WERI-Rb-1 (cell line): ENCODE measurements at regions not wholly inside any gene's neighbourhood (a gene's known extent, or its start where the extent isn't known, plus 50 kb on each side); places are given as distances from the start of the nearest gene placed in this dataset.

Experiments
- DNase-seq: peaks from one replicate; pipeline ENCODE4 v3.0.0-alpha.2; 2020
- H3K27ac ChIP-seq: fragments of 250-450 bp; sonication (Bioruptor Pico); 2 replicates; pipeline ENCODE4 v1.5.1; 2020; ENCODE audit warnings: mild to moderate bottlenecking, moderate library complexity
- H3K27me3 ChIP-seq: fragments of 250-450 bp; sonication (Bioruptor Pico); 2 replicates; pipeline ENCODE4 v1.5.1; 2021; ENCODE audit warnings: mild to moderate bottlenecking, low read depth, moderate library complexity; ENCODE audit not compliant: insufficient read depth, severe bottlenecking
- H3K36me3 ChIP-seq: fragments of 250-450 bp; sonication (Bioruptor Pico); 2 replicates; pipeline ENCODE4 v1.5.1; 2020; ENCODE audit warnings: mild to moderate bottlenecking, moderate library complexity
- H3K4me3 ChIP-seq: 2 replicates; pipeline ENCODE4 v1.5.1; 2011; ENCODE audit warnings: low read depth, mild to moderate bottlenecking, control low read depth, low read length
- H3K9me3 ChIP-seq: fragments of 250-450 bp; sonication (Bioruptor Pico); 2 replicates; pipeline ENCODE4 v1.5.1; 2021; ENCODE audit warnings: mild to moderate bottlenecking, moderate library complexity; ENCODE audit not compliant: severe bottlenecking
- TF ChIP-seq, protein P1 (sequence below): IDR thresholded peaks from 2 replicates; pipeline ENCODE4 v1.5.1; 2011; ENCODE audit warnings: low read depth, mild to moderate bottlenecking, control low read depth, inconsistent platforms, low read length

DNA sequence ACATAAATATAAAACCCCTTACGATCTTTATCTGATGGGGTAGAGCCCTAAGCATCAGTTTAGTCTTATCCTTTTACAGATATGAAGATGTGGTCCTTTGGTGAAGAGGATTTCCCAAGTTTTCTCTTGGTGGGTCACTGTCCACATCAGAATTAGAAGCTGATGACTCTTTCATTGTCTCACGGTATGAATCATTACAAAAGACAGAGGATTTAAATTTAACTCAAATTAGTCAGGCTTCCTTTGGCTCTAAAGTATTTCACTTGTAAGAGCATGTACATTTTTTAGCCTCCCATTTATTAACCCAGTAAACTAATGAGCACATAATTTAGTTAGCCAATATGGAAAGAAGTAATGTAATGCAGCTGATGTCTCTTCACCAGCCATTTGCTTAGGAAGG is 49.9 kb upstream of the TMEM26 start:
- Histone ChIP-seq H3K4me3 (no peak overlapping the region), H3K9me3 (no peaks in the 10 kb centered on the region), H3K36me3 (no peaks in the 10 kb centered on the region), H3K27me3 (no peaks in the 10 kb centered on the region), H3K27ac (no peak overlapping the region)
- TF ChIP-seq, protein P1, sequence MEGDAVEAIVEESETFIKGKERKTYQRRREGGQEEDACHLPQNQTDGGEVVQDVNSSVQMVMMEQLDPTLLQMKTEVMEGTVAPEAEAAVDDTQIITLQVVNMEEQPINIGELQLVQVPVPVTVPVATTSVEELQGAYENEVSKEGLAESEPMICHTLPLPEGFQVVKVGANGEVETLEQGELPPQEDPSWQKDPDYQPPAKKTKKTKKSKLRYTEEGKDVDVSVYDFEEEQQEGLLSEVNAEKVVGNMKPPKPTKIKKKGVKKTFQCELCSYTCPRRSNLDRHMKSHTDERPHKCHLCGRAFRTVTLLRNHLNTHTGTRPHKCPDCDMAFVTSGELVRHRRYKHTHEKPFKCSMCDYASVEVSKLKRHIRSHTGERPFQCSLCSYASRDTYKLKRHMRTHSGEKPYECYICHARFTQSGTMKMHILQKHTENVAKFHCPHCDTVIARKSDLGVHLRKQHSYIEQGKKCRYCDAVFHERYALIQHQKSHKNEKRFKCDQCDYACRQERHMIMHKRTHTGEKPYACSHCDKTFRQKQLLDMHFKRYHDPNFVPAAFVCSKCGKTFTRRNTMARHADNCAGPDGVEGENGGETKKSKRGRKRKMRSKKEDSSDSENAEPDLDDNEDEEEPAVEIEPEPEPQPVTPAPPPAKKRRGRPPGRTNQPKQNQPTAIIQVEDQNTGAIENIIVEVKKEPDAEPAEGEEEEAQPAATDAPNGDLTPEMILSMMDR, result no peak
- no peak for DNase-seq
